ENCODE measurements at regions not wholly inside any gene's neighbourhood (a gene's known extent, or its start where the extent isn't known, plus 50 kb on each side); places are given as distances from the start of the nearest gene placed in this dataset.

DNA sequence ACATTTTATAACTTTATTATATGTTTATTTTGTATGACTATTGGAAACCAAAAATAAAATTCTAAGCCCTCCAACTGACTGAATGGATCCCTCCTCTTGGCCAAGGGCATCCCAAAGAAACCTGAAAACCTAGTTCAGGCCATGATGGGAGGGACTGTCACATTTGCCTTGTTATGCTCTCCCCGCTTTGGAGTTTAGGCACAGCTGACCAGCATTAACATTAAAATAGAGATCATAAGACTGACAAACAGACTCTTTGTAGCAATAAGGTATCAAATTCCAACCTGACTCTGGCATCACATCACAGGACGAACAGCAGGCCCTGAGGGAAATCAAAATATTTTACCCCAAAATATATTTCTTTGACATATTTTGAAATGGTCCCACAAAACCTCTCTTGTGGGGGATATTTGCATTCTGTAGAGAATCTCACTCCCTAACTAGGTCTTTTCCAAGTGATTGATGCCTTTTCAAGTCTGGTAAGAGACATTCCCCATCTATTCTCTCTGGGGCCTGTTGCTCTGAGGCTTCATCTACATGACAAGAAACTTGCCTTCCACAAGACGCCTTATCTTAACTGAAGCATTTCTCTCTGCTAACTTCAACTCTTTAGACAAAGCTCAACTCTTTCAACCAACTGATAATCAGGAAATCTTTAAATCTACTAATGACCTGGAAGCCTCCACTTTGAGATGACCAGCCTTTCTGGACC is 81.8 kb upstream of the PRR23E start:
- DNase-seq (ENCODE audit: low read depth): no peak
- H3K4me3 ChIP-seq (replicated peaks; ENCODE audit: low read depth, low read length): no peak overlapping the region
- no peak for TF ChIP-seq CTCF (IDR thresholded peaks at IDR 0.05; ENCODE audit: low read length, missing control alignments)

DNA sequence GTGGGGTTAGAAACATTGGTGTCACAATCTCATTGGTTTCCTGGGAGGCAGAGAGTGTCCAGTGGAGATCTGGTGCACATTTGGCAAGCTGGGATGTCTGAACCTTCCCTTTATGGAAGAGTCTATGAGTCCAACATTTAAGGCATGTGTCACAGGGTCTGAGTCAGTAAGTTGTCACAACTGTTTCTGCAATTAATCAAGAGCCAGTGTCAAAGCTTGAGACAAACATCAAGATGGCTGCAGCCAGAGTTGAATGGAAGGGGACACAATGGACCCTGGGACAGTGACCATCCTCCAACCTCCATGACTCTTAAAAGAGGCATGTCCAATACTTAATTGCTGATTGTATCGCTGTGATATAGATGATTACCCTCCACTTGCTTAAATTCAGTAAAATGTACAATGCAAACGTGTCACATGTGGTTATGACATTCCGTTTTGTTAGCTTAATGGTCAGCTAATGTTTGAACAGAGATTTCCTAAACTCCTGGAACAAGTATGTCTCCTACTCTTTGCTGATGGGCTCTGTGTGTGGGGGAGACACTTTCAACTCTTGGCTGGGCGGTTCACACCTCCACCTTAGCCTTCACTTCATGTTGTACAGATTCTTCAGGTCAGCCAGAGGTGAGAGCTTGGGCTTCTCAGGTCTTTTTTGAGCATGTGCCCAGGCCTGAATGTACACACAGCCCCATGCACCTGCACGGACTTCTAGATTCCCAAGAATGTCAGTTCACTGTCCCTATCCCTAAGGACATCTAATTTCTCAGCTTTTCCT is 79.9 kb upstream of the PRR23E start:
- DNase-seq (ENCODE audit: low read depth): no peak
- no peak overlapping the region for H3K4me3 ChIP-seq (replicated peaks; ENCODE audit: low read depth, low read length)
- TF ChIP-seq CTCF (IDR thresholded peaks at IDR 0.05; ENCODE audit: low read length, missing control alignments): no peak

- TF ChIP-seq CTCF (IDR thresholded peaks at IDR 0.05; ENCODE audit: low read length, missing control alignments): no peak
- no peak for DNase-seq (ENCODE audit: low read depth)
- no peak overlapping the region for H3K4me3 ChIP-seq (replicated peaks; ENCODE audit: low read depth, low read length)
Observed at GRCh38 chr3:127113571-127113891, 79.4 kb upstream of the PRR23E start.

DNA sequence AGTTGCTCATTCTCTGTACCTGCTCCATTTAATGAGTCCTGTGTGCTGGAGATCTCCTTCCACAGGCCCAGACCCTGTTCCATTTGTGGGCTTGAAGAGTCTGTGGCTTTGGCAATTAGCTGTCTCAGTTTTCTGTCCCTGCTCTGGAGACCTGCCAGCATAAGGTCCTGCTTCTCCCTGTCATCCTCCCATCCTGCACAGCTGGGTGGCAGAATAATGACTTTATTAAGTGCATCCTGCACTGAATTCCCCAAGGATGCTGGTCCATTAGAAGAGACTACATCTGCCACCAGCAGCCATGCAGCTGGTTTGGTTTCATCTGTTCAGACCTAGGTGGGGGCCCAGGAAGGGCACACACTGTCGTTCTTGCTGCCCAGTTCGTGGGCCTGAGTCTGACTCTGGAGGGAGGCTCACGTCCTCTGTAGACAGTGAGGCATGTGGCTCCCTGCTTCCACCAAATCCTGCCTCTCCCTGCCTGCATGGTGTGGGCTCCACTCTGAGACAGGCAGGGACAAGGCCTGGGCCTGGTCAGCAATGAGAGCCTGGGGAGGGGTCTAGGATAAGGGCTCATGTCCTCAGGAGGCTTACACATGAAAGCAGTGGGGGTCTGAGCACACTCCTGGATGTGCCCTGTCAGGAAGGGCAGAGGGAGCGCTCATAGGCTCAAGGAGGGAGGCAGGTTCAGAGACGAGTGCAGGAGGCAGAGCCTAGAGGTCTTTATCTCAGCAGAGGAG is 78.4 kb upstream of the PRR23E start:
- no peak for DNase-seq (ENCODE audit: low read depth)
- no peak overlapping the region for H3K4me3 ChIP-seq (replicated peaks; ENCODE audit: low read depth, low read length)
- no peak for TF ChIP-seq CTCF (IDR thresholded peaks at IDR 0.05; ENCODE audit: low read length, missing control alignments)

DNA sequence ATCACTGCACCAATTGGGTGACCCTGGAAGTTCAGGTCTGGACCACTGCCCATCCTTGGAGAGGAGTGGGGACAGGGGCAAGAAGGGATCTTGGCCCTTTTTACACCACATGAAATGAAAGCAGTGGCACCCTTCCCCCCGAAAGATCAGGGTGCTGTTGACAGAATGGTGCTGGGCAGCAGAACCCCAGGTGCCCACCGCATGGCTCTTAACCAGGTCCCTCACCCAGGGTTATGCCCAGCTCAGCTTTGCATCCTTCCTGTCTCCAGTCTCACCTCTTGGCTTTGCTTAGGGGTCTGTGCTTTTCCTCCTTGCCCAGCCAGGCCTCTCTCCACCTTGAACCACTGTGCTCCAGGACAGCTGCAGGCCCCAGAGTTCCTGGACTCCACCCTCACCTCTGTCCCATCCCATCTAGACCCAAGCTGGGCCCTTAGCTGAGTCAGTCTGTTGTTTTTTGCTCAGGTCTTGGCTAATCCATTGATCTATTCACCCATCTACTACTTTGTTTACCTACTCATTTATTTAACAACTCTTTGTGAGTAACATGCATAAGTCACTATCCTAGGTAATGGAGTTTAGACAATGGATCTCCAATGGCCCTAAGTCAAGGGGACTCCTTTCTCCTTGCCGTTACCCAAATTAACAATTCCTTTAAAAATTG is 77.1 kb upstream of the PRR23E start:
- no peak for DNase-seq (ENCODE audit: low read depth)
- H3K4me3 ChIP-seq (replicated peaks; ENCODE audit: low read depth, low read length): no peak overlapping the region
- no peak for TF ChIP-seq CTCF (IDR thresholded peaks at IDR 0.05; ENCODE audit: low read length, missing control alignments)

DNA sequence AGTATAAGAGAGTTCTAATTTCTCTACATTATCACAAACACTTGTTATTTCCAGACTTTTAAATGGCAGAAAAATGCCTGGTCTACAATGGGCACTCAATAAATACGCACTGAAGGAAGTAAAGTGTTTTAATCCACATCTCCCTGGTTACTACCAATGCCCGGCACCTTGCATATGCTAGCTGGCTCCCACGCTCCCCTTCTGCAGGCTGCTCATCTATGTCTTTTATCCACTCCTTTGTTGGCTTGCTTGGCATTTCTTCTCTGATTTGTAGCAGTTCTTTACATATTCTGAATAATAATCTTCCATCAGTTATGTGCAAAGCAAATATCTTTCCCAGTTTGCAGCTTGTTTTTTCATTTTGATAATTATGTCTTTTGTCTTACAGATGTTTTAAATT is 74.6 kb upstream of the PRR23E start:
- H3K4me3 ChIP-seq (replicated peaks; ENCODE audit: low read depth, low read length): no peak overlapping the region
- DNase-seq (ENCODE audit: low read depth): no peak
- no peak for TF ChIP-seq CTCF (IDR thresholded peaks at IDR 0.05; ENCODE audit: low read length, missing control alignments)

Measured in fibroblast of pulmonary artery (primary cell).